ENCODE measurements at regions not wholly inside any gene's neighbourhood (a gene's known extent, or its start where the extent isn't known, plus 50 kb on each side); places are given as distances from the start of the nearest gene placed in this dataset.

- TF ChIP-seq CTCF (IDR thresholded peaks at IDR 0.05) (no peak), POLR2A (IDR thresholded peaks at IDR 0.05) (no peak)
Observed at GRCh38 chr12:93092649-93092945, 163.5 kb upstream of the EEA1 start.

Data from breast epithelium (tissue), 3 donors.